ENCODE measurements at regions not wholly inside any gene's neighbourhood (a gene's known extent, or its start where the extent isn't known, plus 50 kb on each side); places are given as distances from the start of the nearest gene placed in this dataset.

DNA sequence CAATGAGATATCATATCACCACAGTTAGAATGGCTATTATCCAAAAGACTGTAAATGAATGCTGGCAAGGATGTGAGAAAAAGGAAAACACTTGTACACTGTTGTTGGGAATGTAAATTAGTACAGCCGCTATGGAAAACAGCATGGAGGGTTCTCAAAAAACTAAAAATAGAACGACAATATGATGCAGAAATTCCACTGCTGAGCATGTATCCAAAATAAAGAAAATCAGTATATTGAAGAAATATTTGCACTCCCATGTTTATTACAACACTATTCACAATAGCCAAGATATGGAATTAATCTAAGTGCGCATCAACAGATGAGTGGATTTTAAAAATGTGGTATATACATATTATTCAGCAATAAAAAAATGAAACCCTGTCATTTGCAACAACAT, 898.9 kb upstream of the MAN1A1 start:
- DNase-seq (no peak), ATAC-seq (no peak)
- TF ChIP-seq, protein P1, sequence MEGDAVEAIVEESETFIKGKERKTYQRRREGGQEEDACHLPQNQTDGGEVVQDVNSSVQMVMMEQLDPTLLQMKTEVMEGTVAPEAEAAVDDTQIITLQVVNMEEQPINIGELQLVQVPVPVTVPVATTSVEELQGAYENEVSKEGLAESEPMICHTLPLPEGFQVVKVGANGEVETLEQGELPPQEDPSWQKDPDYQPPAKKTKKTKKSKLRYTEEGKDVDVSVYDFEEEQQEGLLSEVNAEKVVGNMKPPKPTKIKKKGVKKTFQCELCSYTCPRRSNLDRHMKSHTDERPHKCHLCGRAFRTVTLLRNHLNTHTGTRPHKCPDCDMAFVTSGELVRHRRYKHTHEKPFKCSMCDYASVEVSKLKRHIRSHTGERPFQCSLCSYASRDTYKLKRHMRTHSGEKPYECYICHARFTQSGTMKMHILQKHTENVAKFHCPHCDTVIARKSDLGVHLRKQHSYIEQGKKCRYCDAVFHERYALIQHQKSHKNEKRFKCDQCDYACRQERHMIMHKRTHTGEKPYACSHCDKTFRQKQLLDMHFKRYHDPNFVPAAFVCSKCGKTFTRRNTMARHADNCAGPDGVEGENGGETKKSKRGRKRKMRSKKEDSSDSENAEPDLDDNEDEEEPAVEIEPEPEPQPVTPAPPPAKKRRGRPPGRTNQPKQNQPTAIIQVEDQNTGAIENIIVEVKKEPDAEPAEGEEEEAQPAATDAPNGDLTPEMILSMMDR (IDR thresholded peaks at IDR 0.05) = no peak
- no peaks in the 10 kb centered on the region for H3K9me3 ChIP-seq
- H3K27ac ChIP-seq = no peak overlapping the region
- H3K27me3 ChIP-seq = no peaks in the 10 kb centered on the region
- H3K4me1 ChIP-seq = no peaks in the 10 kb centered on the region
- intact Hi-C loops (cut with DNase I) = no loop called here
- H3K4me3 ChIP-seq = no peak overlapping the region
- H3K36me3 ChIP-seq = no peaks in the 10 kb centered on the region

DNA sequence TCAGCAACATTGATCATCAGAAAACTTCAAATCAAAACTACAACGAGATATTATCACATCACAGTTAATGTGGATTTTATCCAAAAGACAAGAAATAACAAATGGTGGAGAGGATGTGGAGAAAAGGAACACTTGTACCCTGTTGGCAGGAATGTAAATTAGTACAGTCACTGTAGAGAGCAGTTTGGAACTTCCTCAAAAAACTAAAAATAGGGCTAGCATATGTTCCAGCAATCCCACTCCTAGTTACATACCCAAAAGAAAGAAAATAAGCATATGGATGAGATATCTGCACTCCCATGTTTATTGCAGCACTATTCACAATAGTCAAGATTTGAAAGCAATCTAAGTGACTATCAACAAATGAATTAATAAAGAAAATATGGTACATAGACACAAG, 887.7 kb upstream of the MAN1A1 start:
- Histone ChIP-seq H3K27ac (no peak overlapping the region), H3K4me3 (no peak overlapping the region), H3K27me3 (no peaks in the 10 kb centered on the region), H3K4me1 (no peaks in the 10 kb centered on the region), H3K9me3 (peaks cover 9% of the 10 kb centered on the region), H3K36me3 (no peaks in the 10 kb centered on the region)
- intact Hi-C loops (cut with DNase I) = no loop called here
- no peak for ATAC-seq
- TF ChIP-seq, protein P1 (IDR thresholded peaks at IDR 0.05) = no peak
- DNase-seq = no peak

DNA sequence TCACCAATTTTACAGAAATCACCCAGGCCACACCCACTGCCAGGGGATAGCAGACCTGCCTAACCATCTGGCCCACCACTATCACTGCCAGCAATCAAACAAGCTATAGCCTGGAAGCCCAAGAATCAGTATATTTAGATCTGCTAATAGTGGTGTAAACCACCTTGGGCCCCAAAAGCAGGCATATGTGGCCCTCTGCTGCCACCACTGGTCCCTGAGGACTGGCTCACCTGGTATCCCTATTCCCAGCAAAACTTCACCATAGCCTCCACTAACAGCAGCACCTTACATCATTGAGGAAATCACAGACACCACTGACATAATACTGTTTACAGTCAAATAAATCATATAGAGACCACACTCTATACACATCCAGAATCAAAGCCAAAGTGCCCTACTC, 880.4 kb upstream of the MAN1A1 start:
- Histone ChIP-seq H3K9me3 (peaks cover 7% of the 10 kb centered on the region), H3K27me3 (no peaks in the 10 kb centered on the region), H3K4me3 (no peak overlapping the region), H3K36me3 (no peaks in the 10 kb centered on the region), H3K4me1 (no peaks in the 10 kb centered on the region), H3K27ac (no peak overlapping the region)
- DNase-seq = no peak
- TF ChIP-seq, protein P1 (IDR thresholded peaks at IDR 0.05) = no peak
- intact Hi-C loops (cut with DNase I) = no loop called here
- ATAC-seq = no peak

DNA sequence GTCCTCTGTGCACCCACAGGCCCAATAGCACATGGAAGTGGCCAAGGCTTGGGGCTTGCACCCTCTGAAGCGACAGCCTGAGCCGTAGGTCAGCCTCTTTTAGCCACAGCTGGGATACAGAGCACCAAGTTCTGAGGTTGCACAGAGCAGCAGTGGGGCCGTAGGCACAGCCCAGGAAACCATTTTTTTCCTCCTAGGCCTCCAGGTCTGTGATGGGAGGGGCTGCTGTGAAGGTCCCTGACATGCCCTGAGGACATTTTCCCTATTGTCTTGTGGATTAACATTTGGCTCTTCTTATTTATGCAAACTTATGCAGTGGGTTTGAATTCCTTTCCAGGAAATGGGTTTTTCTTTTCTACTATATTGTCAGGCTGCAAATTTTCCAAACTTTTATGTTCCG, 878.7 kb upstream of the MAN1A1 start:
- no peak for DNase-seq
- Histone ChIP-seq H3K36me3 (no peaks in the 10 kb centered on the region), H3K27me3 (no peaks in the 10 kb centered on the region), H3K9me3 (peaks cover 7% of the 10 kb centered on the region), H3K27ac (no peak overlapping the region), H3K4me3 (no peak overlapping the region), H3K4me1 (no peaks in the 10 kb centered on the region)
- TF ChIP-seq, protein P1 (IDR thresholded peaks at IDR 0.05) = no peak
- ATAC-seq = no peak
- intact Hi-C loops (cut with DNase I) = no loop called here

DNA sequence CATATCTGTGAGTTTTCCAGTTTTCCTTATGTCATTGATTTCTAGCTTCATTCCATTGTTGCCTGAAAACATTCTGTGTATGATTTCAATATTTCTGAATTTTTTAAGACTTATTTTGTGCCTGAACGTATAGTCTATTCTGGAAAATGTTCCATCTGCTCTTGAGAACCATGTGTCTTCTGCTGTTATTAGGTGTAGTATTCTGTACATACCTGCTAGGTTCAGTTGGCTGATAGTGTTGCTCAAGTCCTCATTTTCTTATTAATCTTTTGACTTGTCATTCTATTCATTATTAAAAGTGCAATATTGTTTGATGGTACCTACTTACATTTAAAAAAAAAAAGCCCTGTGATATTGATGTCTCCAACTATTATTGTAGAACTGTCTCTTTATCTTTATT, 869.8 kb upstream of the MAN1A1 start:
- Histone ChIP-seq H3K36me3 (no peaks in the 10 kb centered on the region), H3K9me3 (no peaks in the 10 kb centered on the region), H3K4me3 (no peak overlapping the region), H3K27ac (no peak overlapping the region), H3K4me1 (no peaks in the 10 kb centered on the region), H3K27me3 (no peaks in the 10 kb centered on the region)
- ATAC-seq (no peak), DNase-seq (no peak)
- intact Hi-C loops (cut with DNase I) = no loop called here
- TF ChIP-seq, protein P1 (IDR thresholded peaks at IDR 0.05) = no peak

DNA sequence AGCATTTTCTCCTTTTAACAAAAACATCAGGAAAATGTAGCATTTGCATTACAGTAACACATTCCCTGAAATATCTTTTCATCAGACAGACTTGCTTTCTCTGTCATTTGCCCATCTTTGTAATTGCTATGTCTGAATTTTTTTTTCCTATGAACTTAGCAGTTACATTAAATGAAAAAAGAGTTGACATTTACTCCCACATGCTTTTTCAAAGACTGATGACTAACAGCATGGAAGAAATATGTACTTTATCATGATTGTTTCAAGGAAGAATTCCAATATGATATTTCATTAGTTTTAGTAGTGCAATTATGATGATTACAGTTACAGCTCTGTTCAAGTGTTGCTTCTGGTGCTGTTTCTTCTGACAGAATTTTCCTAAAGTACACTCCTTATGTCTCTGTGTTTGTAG, 864.5 kb upstream of the MAN1A1 start:
- Histone ChIP-seq H3K9me3 (no peaks in the 10 kb centered on the region), H3K36me3 (no peaks in the 10 kb centered on the region), H3K27me3 (no peaks in the 10 kb centered on the region), H3K27ac (no peak overlapping the region), H3K4me3 (no peak overlapping the region), H3K4me1 (no peaks in the 10 kb centered on the region)
- ATAC-seq (no peak), DNase-seq (no peak)
- intact Hi-C loops (cut with DNase I) = no loop called here
- TF ChIP-seq, protein P1 (IDR thresholded peaks at IDR 0.05) = no peak

All from upper lobe of right lung (tissue), 1 donor.